IPS-15b (cell line): ENCODE measurements at regions not wholly inside any gene's neighbourhood (a gene's known extent, or its start where the extent isn't known, plus 50 kb on each side); places are given as distances from the start of the nearest gene placed in this dataset.

Experiments used
- H3K27me3 ChIP-seq: one replicate; pipeline ENCODE4 v1.6.1; 2013; ENCODE audit warnings: low read length; ENCODE audit not compliant: control insufficient read depth, insufficient read depth
- H3K36me3 ChIP-seq: one replicate; pipeline ENCODE4 v1.6.1; 2013; ENCODE audit warnings: low read length; ENCODE audit not compliant: control insufficient read depth, insufficient read depth
- H3K4me1 ChIP-seq: one replicate; pipeline ENCODE4 v1.6.1; 2013; ENCODE audit warnings: mild to moderate bottlenecking, low read length; ENCODE audit not compliant: control insufficient read depth, insufficient read depth
- H3K4me3 ChIP-seq: one replicate; pipeline ENCODE4 v1.5.1; 2013; ENCODE audit warnings: low read depth, low read length
- H3K9ac ChIP-seq: one replicate; pipeline ENCODE4 v1.6.1; 2013; ENCODE audit warnings: low read depth, mild to moderate bottlenecking, low read length
- H3K9me3 ChIP-seq: one replicate; pipeline ENCODE4 v1.6.1; 2013; ENCODE audit warnings: mild to moderate bottlenecking, low read length; ENCODE audit not compliant: control insufficient read depth, insufficient read depth

GRCh38 chr4:138307319-138307718 lies 65.2 kb upstream of the SLC7A11 start:
- Histone ChIP-seq H3K9ac (no peak overlapping the region), H3K4me1 (no peaks in the 10 kb centered on the region), H3K36me3 (no peaks in the 10 kb centered on the region), H3K4me3 (no peak overlapping the region), H3K27me3 (no peaks in the 10 kb centered on the region), H3K9me3 (no peaks in the 10 kb centered on the region)

GRCh38 chr4:138305050-138305449 lies 62.9 kb upstream of the SLC7A11 start:
- Histone ChIP-seq H3K4me1 (no peaks in the 10 kb centered on the region), H3K4me3 (no peak overlapping the region), H3K9me3 (no peaks in the 10 kb centered on the region), H3K27me3 (no peaks in the 10 kb centered on the region), H3K9ac (no peak overlapping the region), H3K36me3 (no peaks in the 10 kb centered on the region)

GRCh38 chr4:138301536-138301935 lies 59.4 kb upstream of the SLC7A11 start:
- H3K4me1 ChIP-seq: no peaks in the 10 kb centered on the region
- H3K9me3 ChIP-seq: no peaks in the 10 kb centered on the region
- H3K9ac ChIP-seq: no peak overlapping the region
- H3K4me3 ChIP-seq: no peak overlapping the region
- no peaks in the 10 kb centered on the region for H3K27me3 ChIP-seq
- H3K36me3 ChIP-seq: no peaks in the 10 kb centered on the region

GRCh38 chr4:138300616-138301015 lies 58.5 kb upstream of the SLC7A11 start:
- Histone ChIP-seq H3K9me3 (no peaks in the 10 kb centered on the region), H3K36me3 (no peaks in the 10 kb centered on the region), H3K9ac (no peak overlapping the region), H3K4me3 (no peak overlapping the region), H3K27me3 (no peaks in the 10 kb centered on the region), H3K4me1 (no peaks in the 10 kb centered on the region)

- H3K36me3 ChIP-seq: no peaks in the 10 kb centered on the region
- H3K9me3 ChIP-seq: no peaks in the 10 kb centered on the region
- no peak overlapping the region for H3K4me3 ChIP-seq
- no peaks in the 10 kb centered on the region for H3K4me1 ChIP-seq
- no peak overlapping the region for H3K9ac ChIP-seq
- no peaks in the 10 kb centered on the region for H3K27me3 ChIP-seq
These were observed 57.7 kb upstream of the SLC7A11 start for GRCh38 chr4:138299881-138300280.

- no peaks in the 10 kb centered on the region for H3K9me3 ChIP-seq
- no peaks in the 10 kb centered on the region for H3K36me3 ChIP-seq
- no peaks in the 10 kb centered on the region for H3K27me3 ChIP-seq
- no peaks in the 10 kb centered on the region for H3K4me1 ChIP-seq
- H3K9ac ChIP-seq: no peak overlapping the region
- H3K4me3 ChIP-seq: no peak overlapping the region
These were observed 56.7 kb upstream of the SLC7A11 start for GRCh38 chr4:138298866-138299265.

- Histone ChIP-seq H3K9me3 (no peaks in the 10 kb centered on the region), H3K9ac (no peak overlapping the region), H3K36me3 (no peaks in the 10 kb centered on the region), H3K4me3 (no peak overlapping the region), H3K27me3 (no peaks in the 10 kb centered on the region), H3K4me1 (no peaks in the 10 kb centered on the region)
These were observed 56.3 kb upstream of the SLC7A11 start for GRCh38 chr4:138298431-138298830.

- Histone ChIP-seq H3K27me3 (no peaks in the 10 kb centered on the region), H3K4me1 (no peaks in the 10 kb centered on the region), H3K36me3 (no peaks in the 10 kb centered on the region), H3K9me3 (no peaks in the 10 kb centered on the region), H3K9ac (no peak overlapping the region), H3K4me3 (no peak overlapping the region)
These were observed 55.7 kb upstream of the SLC7A11 start for GRCh38 chr4:138297743-138298405.

GRCh38 chr4:138292321-138292720 lies 50.2 kb upstream of the SLC7A11 start:
- H3K27me3 ChIP-seq: no peaks in the 10 kb centered on the region
- no peak overlapping the region for H3K9ac ChIP-seq
- no peaks in the 10 kb centered on the region for H3K36me3 ChIP-seq
- no peaks in the 10 kb centered on the region for H3K4me1 ChIP-seq
- no peak overlapping the region for H3K4me3 ChIP-seq
- H3K9me3 ChIP-seq: no peaks in the 10 kb centered on the region
